ENCODE measurements at regions not wholly inside any gene's neighbourhood (a gene's known extent, or its start where the extent isn't known, plus 50 kb on each side); places are given as distances from the start of the nearest gene placed in this dataset.
"Not testable (repeated sequence)": the region's sequence is repeated elsewhere in the genome, so short reads cannot be mapped to it uniquely, and the experiment has no call there.

DNA sequence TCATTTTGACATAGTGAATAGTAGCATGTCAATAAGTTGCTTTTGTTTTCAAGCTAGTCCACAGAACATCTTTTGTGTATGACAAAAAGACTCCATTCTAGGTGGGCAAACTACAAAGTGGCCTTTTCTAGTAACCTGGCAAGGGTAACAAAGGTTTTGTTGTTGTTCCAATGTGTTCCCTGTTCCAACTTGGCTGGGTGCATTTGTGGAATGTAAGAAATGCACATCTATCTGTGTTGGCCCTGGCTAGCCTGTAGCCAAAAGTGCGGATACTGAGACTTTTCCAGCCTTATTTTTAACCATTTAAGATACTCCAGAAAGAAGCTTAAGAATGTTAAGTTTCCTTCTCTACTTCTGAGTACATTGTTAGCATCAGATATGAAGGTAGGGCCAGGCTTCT, 118.7 kb upstream of the CHRDL1 start:
- BruUV-seq (replicated peaks) = no TSS peak
- H3K4me2 ChIP-seq (ENCODE audit: insufficient read depth, low read length) = no peak overlapping the region
- no peak overlapping the region for H2AFZ ChIP-seq (ENCODE audit: low read depth, low read length)
- H3K4me1 ChIP-seq (ENCODE audit: control insufficient read depth, extremely low read depth, insufficient read depth, low read length) = no peaks in the 10 kb centered on the region
- H3K9me3 ChIP-seq (replicated peaks; ENCODE audit: control insufficient read depth, insufficient read depth, low read length) = no peaks in the 10 kb centered on the region
- dilution Hi-C loops (cut with MboI; ENCODE audit: extremely low pct_ligation_motif_present, low sequenced_read_pairs) = no loop called here
- no peak for FAIRE-seq
- CTCF ChIA-PET = no interaction called here
- H3K27ac ChIP-seq (ENCODE audit: insufficient read depth, low read depth, low read length) = no peak overlapping the region
- H3K36me3 ChIP-seq (ENCODE audit: control insufficient read depth in 2 of 2, extremely low read depth in 1 of 2, insufficient read depth in 2 of 2, low read length in 2 of 2) = no peaks in the 10 kb centered on the region
- H3K27me3 ChIP-seq (ENCODE audit: control insufficient read depth in 2 of 2, insufficient read depth in 2 of 2, low read length in 2 of 2) = no peaks in the 10 kb centered on the region
- no peaks in the 10 kb centered on the region for H3K79me2 ChIP-seq (ENCODE audit: control insufficient read depth, insufficient read depth, low read length)
- no peak for DNase-seq (ENCODE audit: low read depth, low spot score)
- no peak overlapping the region for H3K9ac ChIP-seq (replicated peaks; ENCODE audit: extremely low read depth, insufficient read depth, low read length)
- POLR2A ChIA-PET = no interaction called here
- intact Hi-C loops (cut with micrococcal nuclease) = no loop called here
- no peak overlapping the region for H3K4me3 ChIP-seq (replicated peaks in 1 of 3; ENCODE audit: insufficient read depth in 1 of 3, low read depth in 1 of 3, low read length in 3 of 3)
- H4K20me1 ChIP-seq (replicated peaks; ENCODE audit: control insufficient read depth, extremely low read depth, insufficient read depth, low read length) = no peaks in the 10 kb centered on the region
- TF ChIP-seq, protein P1, sequence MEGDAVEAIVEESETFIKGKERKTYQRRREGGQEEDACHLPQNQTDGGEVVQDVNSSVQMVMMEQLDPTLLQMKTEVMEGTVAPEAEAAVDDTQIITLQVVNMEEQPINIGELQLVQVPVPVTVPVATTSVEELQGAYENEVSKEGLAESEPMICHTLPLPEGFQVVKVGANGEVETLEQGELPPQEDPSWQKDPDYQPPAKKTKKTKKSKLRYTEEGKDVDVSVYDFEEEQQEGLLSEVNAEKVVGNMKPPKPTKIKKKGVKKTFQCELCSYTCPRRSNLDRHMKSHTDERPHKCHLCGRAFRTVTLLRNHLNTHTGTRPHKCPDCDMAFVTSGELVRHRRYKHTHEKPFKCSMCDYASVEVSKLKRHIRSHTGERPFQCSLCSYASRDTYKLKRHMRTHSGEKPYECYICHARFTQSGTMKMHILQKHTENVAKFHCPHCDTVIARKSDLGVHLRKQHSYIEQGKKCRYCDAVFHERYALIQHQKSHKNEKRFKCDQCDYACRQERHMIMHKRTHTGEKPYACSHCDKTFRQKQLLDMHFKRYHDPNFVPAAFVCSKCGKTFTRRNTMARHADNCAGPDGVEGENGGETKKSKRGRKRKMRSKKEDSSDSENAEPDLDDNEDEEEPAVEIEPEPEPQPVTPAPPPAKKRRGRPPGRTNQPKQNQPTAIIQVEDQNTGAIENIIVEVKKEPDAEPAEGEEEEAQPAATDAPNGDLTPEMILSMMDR (IDR thresholded peaks at IDR 0.05; ENCODE audit: extremely low read depth in 1 of 2, insufficient read depth in 1 of 2, low read depth in 1 of 2, low read length in 2 of 2) = no peak
- TF ChIP-seq JUN (IDR thresholded peaks at IDR 0.05; ENCODE audit: borderline replicate concordance, insufficient read depth, insufficient read length, low read depth) = no peak
- no peak for TF ChIP-seq POLR2A (IDR thresholded peaks at IDR 0.05; ENCODE audit: low read depth, low read length)
- TF ChIP-seq GATA2 (IDR thresholded peaks at IDR 0.05; ENCODE audit: insufficient read depth, insufficient read length, low read depth, low read length) = no peak
- no peak for TF ChIP-seq POLR2AphosphoS5 (IDR thresholded peaks at IDR 0.05; ENCODE audit: insufficient read depth, low read depth, low read length)
- no peak for TF ChIP-seq EZH2 (IDR thresholded peaks at IDR 0.05; ENCODE audit: borderline replicate concordance, low read depth, low read length, severe bottlenecking)
- TF ChIP-seq, protein P2, sequence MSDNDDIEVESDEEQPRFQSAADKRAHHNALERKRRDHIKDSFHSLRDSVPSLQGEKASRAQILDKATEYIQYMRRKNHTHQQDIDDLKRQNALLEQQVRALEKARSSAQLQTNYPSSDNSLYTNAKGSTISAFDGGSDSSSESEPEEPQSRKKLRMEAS (IDR thresholded peaks at IDR 0.05; ENCODE audit: insufficient read depth, insufficient read length) = no peak
- TF ChIP-seq MYC (IDR thresholded peaks at IDR 0.05; ENCODE audit: low read depth, low read length) = no peak
- TF ChIP-seq FOS (IDR thresholded peaks at IDR 0.05; ENCODE audit: borderline replicate concordance, insufficient read depth, low read length) = no peak
- H3K9me1 ChIP-seq (replicated peaks; ENCODE audit: control insufficient read depth, extremely low read depth, insufficient read depth, low read length) = no peaks in the 10 kb centered on the region

DNA sequence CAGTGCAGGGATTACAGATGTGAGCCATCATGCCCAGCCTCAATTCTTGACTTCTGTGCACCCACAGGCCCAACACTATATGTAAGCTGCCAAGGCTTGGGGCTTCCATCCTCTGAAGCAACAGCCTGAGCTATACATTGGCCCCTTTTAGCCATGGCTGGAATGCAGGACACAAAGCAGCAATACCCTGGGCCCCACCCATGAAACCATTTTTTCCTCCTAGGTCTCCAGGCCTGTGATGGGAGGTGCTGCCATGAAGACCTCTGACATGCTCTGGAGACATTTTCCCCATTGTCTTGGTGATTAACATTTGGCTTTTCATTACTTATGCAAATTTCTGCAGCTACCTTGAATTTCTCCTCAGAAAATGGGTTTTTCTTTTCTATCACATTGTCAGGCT, 109.1 kb upstream of the CHRDL1 start:
- CTCF ChIA-PET = not testable (repeated sequence)

More for the DNA sequence above, 109.1 kb upstream of the CHRDL1 start:
- FAIRE-seq; H2AFZ ChIP-seq (ENCODE audit: low read depth, low read length); H3K4me3 ChIP-seq (replicated peaks in 1 of 3; ENCODE audit: insufficient read depth in 1 of 3, low read depth in 1 of 3, low read length in 3 of 3); H3K4me1 ChIP-seq (ENCODE audit: control insufficient read depth, extremely low read depth, insufficient read depth, low read length); POLR2A ChIA-PET; H3K9me1 ChIP-seq (replicated peaks; ENCODE audit: control insufficient read depth, extremely low read depth, insufficient read depth, low read length); H3K9ac ChIP-seq (replicated peaks; ENCODE audit: extremely low read depth, insufficient read depth, low read length); BruUV-seq (replicated peaks); dilution Hi-C loops (cut with MboI; ENCODE audit: extremely low pct_ligation_motif_present, low sequenced_read_pairs); H3K27ac ChIP-seq (ENCODE audit: insufficient read depth, low read depth, low read length); intact Hi-C loops (cut with micrococcal nuclease); H3K36me3 ChIP-seq (ENCODE audit: control insufficient read depth in 2 of 2, extremely low read depth in 1 of 2, insufficient read depth in 2 of 2, low read length in 2 of 2); H3K79me2 ChIP-seq (ENCODE audit: control insufficient read depth, insufficient read depth, low read length); DNase-seq (ENCODE audit: low read depth, low spot score); H3K27me3 ChIP-seq (ENCODE audit: control insufficient read depth in 2 of 2, insufficient read depth in 2 of 2, low read length in 2 of 2); H3K9me3 ChIP-seq (replicated peaks; ENCODE audit: control insufficient read depth, insufficient read depth, low read length); H4K20me1 ChIP-seq (replicated peaks; ENCODE audit: control insufficient read depth, extremely low read depth, insufficient read depth, low read length); H3K4me2 ChIP-seq (ENCODE audit: insufficient read depth, low read length): not testable (repeated sequence)

Data from endothelial cell of umbilical vein (primary cell).